IPS-20b (cell line): ENCODE measurements at regions not wholly inside any gene's neighbourhood (a gene's known extent, or its start where the extent isn't known, plus 50 kb on each side); places are given as distances from the start of the nearest gene placed in this dataset.

Source experiments
- H3K27ac ChIP-seq: one replicate; pipeline ENCODE4 v1.5.1; 2013; ENCODE audit warnings: low read length
- H3K27me3 ChIP-seq: 2 replicates; pipeline ENCODE4 v1.6.1; 2013; ENCODE audit warnings: mild to moderate bottlenecking, low read length, inconsistent platforms; ENCODE audit not compliant: insufficient read depth
- H3K36me3 ChIP-seq: 2 replicates; pipeline ENCODE4 v1.6.1; 2013; ENCODE audit warnings: low read depth, mild to moderate bottlenecking, inconsistent platforms, low read length, moderate library complexity; ENCODE audit not compliant: insufficient read depth
- H3K4me1 ChIP-seq: 2 replicates; pipeline ENCODE4 v1.6.1; 2013; ENCODE audit warnings: mild to moderate bottlenecking, control low read depth, inconsistent platforms, low read length, moderate library complexity; ENCODE audit not compliant: insufficient read depth
- H3K4me3 ChIP-seq: 2 replicates; pipeline ENCODE4 v1.5.1; 2013; ENCODE audit warnings: mild to moderate bottlenecking, low read length, inconsistent platforms
- H3K9ac ChIP-seq: 2 replicates; pipeline ENCODE4 v1.6.1; 2013; ENCODE audit warnings: low read depth, mild to moderate bottlenecking, inconsistent platforms, low read length, moderate library complexity
- H3K9me3 ChIP-seq: 2 replicates; pipeline ENCODE4 v1.6.1; 2013; ENCODE audit warnings: mild to moderate bottlenecking, low read depth, low read length, inconsistent platforms; ENCODE audit not compliant: insufficient read depth

DNA sequence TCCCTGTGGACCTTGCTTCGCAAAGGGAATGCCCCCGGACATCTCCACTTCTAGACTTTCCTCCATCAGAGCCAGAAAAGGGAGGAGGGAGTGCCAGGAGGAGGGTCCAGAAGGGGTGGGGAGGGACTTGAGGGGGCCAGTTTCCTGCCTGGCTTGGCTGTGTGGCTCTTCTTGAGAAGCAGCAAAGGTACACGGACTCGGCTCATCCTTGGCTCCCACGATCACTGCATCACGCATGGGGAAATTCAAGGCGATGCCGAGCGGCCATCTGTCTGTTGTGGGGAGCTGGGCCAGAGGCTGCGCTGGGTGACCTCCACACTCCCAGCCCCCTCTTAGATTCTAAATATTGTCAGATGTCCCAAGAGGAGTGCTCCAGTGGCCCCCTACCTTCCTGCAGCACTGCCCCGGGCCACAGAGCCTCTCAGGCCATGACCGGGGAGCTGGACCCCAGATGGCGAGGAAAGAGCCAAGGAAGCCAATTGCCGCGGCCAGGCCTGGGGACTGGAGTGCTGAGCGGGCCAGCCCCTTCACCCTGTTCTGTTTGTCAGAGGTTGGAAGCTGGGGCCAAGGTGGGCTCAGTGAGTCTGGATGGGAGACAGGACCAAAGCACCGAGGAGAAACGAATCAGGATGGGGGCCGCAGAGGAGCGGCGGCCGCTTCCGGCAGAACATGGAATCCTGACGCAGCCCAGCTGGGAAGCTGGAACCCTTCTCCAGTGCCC, 104.5 kb downstream of the RBFOX3 start:
- Histone ChIP-seq H3K36me3 (no peaks in the 10 kb centered on the region), H3K27me3 (no peaks in the 10 kb centered on the region), H3K4me1 (no peaks in the 10 kb centered on the region), H3K27ac (no peak overlapping the region), H3K4me3 (no peak overlapping the region), H3K9ac (no peak overlapping the region), H3K9me3 (no peaks in the 10 kb centered on the region)

DNA sequence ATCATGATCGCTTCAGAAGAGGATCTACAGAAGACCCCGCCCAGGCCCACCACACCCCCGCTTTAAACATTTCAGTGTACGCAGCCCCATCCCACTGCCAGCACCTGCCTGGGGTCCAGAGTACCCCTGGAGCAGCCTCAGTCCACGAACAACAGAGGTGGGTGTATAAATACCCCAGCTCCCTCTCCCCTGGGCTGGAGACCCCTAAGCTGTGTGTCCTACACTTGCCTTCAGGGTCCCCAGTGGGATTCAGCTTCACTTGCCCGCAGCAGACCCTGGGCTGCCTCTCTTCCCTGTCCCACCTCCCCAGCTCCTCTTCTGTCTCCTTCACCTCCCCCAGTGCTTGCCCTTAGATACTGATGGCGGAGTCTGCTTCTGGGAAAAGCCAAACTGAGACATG, 105.7 kb downstream of the RBFOX3 start:
- Histone ChIP-seq H3K9ac (no peak overlapping the region), H3K9me3 (no peaks in the 10 kb centered on the region), H3K27me3 (no peaks in the 10 kb centered on the region), H3K4me3 (no peak overlapping the region), H3K4me1 (no peaks in the 10 kb centered on the region), H3K27ac (no peak overlapping the region), H3K36me3 (no peaks in the 10 kb centered on the region)

DNA sequence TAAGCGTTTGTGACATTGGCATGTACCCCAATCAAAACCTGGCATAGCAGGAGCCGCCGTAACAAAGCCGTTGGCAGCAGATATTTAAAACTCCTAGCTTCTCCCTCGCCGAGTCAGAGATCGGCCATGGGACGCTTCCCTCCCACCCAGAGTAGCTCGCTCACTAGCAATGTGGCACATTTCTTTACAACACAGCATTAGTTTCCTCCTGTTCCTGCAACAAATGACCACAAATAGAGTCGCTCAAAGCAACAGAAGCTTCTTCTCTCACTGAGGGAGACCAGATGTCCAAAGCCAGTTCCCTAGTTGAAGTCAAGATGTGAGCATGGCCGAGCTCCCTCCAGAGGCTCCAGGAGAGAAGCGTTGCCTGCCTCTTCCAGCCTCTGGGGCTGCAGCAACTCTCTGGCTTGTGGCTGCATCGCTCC, 106.7 kb downstream of the RBFOX3 start:
- Histone ChIP-seq H3K36me3 (no peaks in the 10 kb centered on the region), H3K27ac (no peak overlapping the region), H3K4me3 (no peak overlapping the region), H3K9me3 (no peaks in the 10 kb centered on the region), H3K4me1 (no peaks in the 10 kb centered on the region), H3K27me3 (no peaks in the 10 kb centered on the region), H3K9ac (no peak overlapping the region)

DNA sequence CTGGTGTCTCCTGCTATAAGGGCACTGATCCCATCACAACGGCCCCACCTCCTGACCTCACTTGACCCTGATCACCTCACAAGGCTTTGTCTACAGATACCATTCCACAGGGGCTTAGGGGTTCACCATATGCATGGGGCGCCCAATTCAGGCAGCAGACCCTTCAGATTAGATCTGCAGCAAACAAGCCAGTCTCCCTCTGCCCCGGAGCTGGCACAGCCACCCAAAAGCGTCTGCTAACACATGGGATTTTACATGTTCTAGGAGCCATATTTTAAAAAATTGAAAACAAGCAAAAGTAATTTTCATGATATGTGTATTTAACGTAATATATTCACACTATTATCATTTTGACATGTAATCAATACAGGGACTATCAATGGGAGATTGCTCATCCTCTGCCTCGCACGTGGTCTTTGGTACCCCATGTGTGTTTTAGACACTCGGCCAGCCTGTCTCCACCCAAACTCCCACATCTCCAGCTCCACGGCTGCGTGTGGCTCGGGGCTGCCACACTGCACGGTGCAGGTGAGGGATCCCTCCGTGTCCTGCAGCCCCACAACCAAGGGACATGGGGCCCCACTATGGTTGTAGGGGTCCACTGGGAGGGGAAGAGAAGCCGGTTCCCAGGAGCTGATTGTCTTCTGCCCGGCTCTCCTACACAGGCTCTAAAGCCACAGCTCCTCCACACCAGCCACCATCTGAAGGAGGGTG, 107.6 kb downstream of the RBFOX3 start:
- H3K36me3 ChIP-seq, result no peaks in the 10 kb centered on the region
- no peaks in the 10 kb centered on the region for H3K4me1 ChIP-seq
- H3K4me3 ChIP-seq, result no peak overlapping the region
- no peaks in the 10 kb centered on the region for H3K9me3 ChIP-seq
- H3K27me3 ChIP-seq, result no peaks in the 10 kb centered on the region
- no peak overlapping the region for H3K27ac ChIP-seq
- H3K9ac ChIP-seq, result no peak overlapping the region

DNA sequence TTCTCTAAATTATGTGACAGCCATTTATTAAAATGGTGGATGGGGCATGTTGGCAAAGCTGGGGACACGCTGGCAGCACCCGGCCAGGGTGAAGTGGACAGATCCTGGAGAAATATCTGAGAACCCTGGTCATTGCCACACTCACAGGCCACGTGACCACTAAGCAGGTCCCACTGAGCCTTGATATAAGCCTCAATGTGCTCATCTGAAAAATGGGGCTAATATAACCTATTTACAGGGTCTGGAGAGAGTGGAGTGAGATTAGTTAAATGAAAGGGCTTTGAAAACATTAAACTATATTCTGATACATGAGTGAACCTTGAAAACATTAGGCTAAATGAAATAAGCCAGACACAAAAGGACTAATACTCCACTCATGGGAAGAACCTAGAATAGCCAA, 108.9 kb downstream of the RBFOX3 start:
- Histone ChIP-seq H3K4me3 (no peak overlapping the region), H3K27ac (no peak overlapping the region), H3K9ac (no peak overlapping the region), H3K36me3 (no peaks in the 10 kb centered on the region), H3K27me3 (no peaks in the 10 kb centered on the region), H3K4me1 (no peaks in the 10 kb centered on the region), H3K9me3 (no peaks in the 10 kb centered on the region)

DNA sequence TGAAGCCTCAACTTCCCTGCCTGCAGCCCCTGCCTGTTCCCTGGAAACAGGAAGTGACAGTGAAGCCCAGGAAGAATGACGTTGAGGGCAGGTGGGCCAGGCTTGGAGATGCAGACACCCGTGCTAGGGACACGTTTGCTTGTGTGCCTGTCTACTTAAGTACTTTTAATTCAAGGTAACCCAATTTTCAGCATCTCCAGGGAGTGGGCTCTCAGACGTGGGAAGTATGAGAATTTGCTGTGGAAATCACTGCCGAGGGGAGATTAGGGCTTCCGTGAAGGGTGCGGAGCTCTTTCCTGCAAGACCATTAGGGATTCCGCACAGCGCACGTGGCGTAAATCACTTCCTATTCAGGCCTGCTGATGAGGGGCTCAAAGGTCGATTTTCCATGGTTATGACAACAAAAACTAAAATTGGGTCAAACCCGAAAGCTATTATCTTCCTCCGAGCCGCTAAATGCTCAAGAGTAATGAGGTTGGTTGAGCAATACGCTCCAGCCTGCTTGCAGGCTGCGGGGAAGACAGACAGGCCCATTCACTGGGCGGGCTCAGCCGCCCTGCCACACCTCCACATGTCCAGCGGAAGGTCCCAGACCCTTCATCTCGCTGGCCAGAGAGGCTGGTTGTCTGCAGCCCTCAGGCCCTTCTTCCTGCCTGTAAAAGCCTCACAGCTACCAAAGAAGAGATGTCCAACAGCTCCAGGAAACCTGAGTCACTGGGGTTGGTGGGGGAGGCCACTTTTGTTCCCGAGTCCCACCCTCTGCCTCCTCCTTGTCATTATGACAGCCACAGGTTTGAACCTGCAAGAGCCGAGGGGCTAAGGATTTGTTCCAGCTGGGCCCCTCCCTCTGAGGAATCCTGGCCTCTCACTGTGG, 109.9 kb downstream of the RBFOX3 start:
- no peaks in the 10 kb centered on the region for H3K9me3 ChIP-seq
- no peak overlapping the region for H3K4me3 ChIP-seq
- no peaks in the 10 kb centered on the region for H3K36me3 ChIP-seq
- H3K4me1 ChIP-seq, result no peaks in the 10 kb centered on the region
- no peak overlapping the region for H3K27ac ChIP-seq
- H3K9ac ChIP-seq, result no peak overlapping the region
- no peaks in the 10 kb centered on the region for H3K27me3 ChIP-seq

DNA sequence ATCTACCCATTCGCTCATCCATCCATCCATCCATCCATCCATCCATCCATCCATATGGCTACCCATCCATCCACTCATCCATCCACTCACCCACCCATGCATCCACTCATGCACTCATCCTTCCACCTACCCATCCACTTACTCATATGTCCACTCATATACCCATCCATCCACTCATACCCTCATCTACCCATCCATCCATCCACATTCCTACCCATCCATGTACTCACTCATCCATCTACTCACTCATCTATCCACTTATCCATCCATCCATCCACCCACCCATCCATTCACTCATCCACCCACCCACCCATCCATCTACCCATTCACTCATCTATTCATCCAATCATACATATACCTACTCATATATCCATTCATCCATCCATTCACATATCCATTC, 112.0 kb downstream of the RBFOX3 start:
- Histone ChIP-seq H3K9ac (no peak overlapping the region), H3K4me1 (no peaks in the 10 kb centered on the region), H3K27me3 (no peaks in the 10 kb centered on the region), H3K36me3 (no peaks in the 10 kb centered on the region), H3K27ac (no peak overlapping the region), H3K4me3 (no peak overlapping the region), H3K9me3 (no peaks in the 10 kb centered on the region)

DNA sequence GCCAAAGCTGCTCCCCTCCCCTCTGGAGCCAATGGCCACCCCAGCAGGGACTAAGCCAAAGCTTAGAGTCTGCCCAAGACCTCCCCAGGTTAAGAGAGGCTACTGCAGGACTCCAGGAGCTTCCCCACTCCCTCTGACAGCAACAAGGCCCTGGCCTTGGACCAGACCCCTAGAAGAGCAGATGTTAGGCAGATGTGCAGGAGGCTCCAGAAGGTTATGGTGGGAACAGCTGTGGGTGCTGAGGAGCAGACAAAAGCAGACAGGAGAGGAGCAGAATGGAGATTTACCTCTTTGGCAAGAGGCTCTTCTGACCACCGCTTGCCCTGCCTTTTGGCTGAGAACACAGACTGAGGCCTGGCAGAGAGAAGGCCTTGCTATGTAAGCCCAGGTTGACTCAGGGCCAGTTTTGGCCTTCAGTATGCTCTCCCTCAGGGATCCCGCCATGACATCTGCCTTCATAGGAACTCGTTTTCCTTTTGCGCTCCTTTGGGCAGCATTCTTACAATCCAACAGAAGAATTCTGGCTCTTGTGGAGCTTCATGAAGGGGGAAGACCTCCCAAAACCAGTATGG, 113.0 kb downstream of the RBFOX3 start:
- Histone ChIP-seq H3K4me3 (no peak overlapping the region), H3K9ac (no peak overlapping the region), H3K36me3 (no peaks in the 10 kb centered on the region), H3K27me3 (no peaks in the 10 kb centered on the region), H3K4me1 (no peaks in the 10 kb centered on the region), H3K27ac (no peak overlapping the region), H3K9me3 (no peaks in the 10 kb centered on the region)

DNA sequence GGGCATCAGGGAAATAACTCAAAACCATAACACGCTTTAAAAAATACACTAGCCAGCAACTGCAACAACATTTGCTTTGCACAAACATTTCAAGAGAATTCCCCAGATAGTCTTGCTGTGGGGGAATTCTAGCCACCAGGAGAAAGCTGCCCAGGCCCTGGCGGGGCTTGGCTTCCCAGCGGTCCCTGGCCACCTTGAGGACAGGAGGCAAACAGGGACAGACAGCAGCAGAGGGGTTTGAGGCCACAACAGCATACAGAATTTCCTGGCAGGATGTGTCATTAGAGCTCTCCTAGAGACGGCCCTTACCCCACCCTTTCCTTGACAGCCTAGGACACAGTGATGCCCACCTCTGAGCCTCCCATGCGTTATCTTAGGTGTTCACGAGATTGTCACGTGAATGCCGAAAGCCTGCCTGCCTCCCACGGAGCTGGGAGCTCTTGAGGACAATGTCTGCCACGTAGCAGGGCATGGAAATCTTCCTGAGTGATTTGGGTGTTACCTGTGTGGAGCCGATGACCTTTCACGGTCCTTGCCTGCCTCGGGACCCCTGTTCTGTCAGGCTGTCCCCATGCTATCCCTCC, 114.3 kb downstream of the RBFOX3 start:
- no peak overlapping the region for H3K9ac ChIP-seq
- H3K27me3 ChIP-seq, result no peaks in the 10 kb centered on the region
- H3K27ac ChIP-seq, result no peak overlapping the region
- H3K4me1 ChIP-seq, result no peaks in the 10 kb centered on the region
- H3K36me3 ChIP-seq, result no peaks in the 10 kb centered on the region
- no peaks in the 10 kb centered on the region for H3K9me3 ChIP-seq
- H3K4me3 ChIP-seq, result no peak overlapping the region

DNA sequence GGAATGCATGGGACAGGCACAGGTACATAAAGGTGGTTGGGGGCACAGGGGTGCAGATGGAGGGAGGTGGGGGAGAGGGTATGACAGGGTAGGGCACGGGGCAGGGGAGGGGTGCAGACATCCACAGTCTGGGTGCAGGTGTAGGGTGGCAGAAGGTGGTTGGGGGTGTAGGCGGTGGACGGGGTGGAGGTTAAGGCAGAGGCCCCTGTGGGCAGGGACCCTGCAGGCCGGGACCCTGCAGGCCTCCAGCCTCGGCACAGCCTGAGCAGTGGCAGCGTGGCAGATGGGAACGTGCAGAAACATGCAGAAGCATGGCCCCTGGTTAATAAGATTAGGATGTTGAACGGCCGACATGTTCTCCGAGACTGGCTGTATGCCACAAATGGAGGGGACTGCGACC, 115.2 kb downstream of the RBFOX3 start:
- Histone ChIP-seq H3K4me3 (no peak overlapping the region), H3K36me3 (no peaks in the 10 kb centered on the region), H3K4me1 (no peaks in the 10 kb centered on the region), H3K27ac (no peak overlapping the region), H3K9ac (no peak overlapping the region), H3K27me3 (no peaks in the 10 kb centered on the region), H3K9me3 (no peaks in the 10 kb centered on the region)

DNA sequence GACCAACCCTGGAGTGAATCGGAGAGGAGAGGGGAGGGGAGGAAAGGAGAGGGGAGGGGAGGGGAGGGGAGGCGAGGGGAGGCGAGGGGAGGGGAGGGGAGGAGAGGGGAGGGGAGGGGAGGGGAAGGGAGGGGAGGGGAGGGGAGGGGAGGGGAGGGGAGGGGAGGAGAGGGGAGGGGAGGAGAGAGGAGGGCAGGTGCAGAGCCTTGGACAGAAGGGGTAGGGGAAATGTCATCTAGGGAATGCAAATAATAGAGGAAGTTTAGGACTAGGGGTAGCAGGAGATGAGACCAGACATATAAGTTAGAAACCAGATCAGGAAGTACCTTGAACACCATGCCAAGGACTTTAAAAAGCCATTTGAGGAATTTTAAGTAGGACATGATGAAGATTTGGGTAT, 119.8 kb downstream of the RBFOX3 start:
- Histone ChIP-seq H3K27me3 (no peaks in the 10 kb centered on the region), H3K4me1 (no peaks in the 10 kb centered on the region; the same call in 1 of the 2 replicates), H3K27ac (no peak overlapping the region), H3K4me3 (no peak overlapping the region), H3K9me3 (no peaks in the 10 kb centered on the region), H3K9ac (no peak overlapping the region), H3K36me3 (no peaks in the 10 kb centered on the region)
